Mesothelial cell of epicardium (in vitro differentiated cells): ENCODE measurements at regions not wholly inside any gene's neighbourhood (a gene's known extent, or its start where the extent isn't known, plus 50 kb on each side); places are given as distances from the start of the nearest gene placed in this dataset.

Source experiments
- DNase-seq, 2 experiments: peaks; one replicate each; pipeline ENCODE4 v3.0.0; 2021; ENCODE audit warnings: low spot score in 2 of 2; ENCODE audit not compliant: unreplicated experiment in 2 of 2
- H3K27ac Mint-ChIP-seq: 2 replicates; pipeline ENCODE4 v1.8.0; 2021; ENCODE audit warnings: mixed read lengths
- H3K27me3 Mint-ChIP-seq: 2 replicates; pipeline ENCODE4 v1.8.0; 2021; ENCODE audit warnings: low read depth, mixed read lengths
- H3K36me3 Mint-ChIP-seq: 2 replicates; pipeline ENCODE4 v1.8.0; 2021; ENCODE audit warnings: mixed read lengths
- H3K4me1 Mint-ChIP-seq: 2 replicates; pipeline ENCODE4 v1.8.0; 2021; ENCODE audit warnings: mixed read lengths
- H3K4me3 Mint-ChIP-seq: 2 replicates; pipeline ENCODE4 v1.8.0; 2021; ENCODE audit warnings: mild to moderate bottlenecking, moderate library complexity, mixed read lengths
- H3K9me3 Mint-ChIP-seq: 2 replicates; pipeline ENCODE4 v1.8.0; 2021; ENCODE audit warnings: mixed read lengths
- CTCF ChIP-seq: fragments of 200-600 bp; sonication (generic); IDR thresholded peaks from one replicate; pipeline ENCODE4 v1.5.0; 2021; ENCODE audit warnings: antibody characterized with exemption; ENCODE audit not compliant: unreplicated experiment

GRCh38 chr3:118476885-118477618 is 557.6 kb downstream of the IGSF11 start:
- H3K27ac Mint-ChIP-seq: no peak overlapping the region
- H3K36me3 Mint-ChIP-seq: no peaks in the 10 kb centered on the region
- H3K4me3 Mint-ChIP-seq: no peak overlapping the region
- H3K9me3 Mint-ChIP-seq: no peaks in the 10 kb centered on the region
- TF ChIP-seq CTCF: no peak
- H3K27me3 Mint-ChIP-seq: no peaks in the 10 kb centered on the region
- no peaks in the 10 kb centered on the region for H3K4me1 Mint-ChIP-seq
- DNase-seq: no peak

GRCh38 chr3:118477768-118478167 is 556.9 kb downstream of the IGSF11 start:
- Mint-ChIP-seq H3K27me3 (no peaks in the 10 kb centered on the region), H3K27ac (no peak overlapping the region), H3K4me3 (no peak overlapping the region), H3K36me3 (no peaks in the 10 kb centered on the region), H3K4me1 (no peaks in the 10 kb centered on the region), H3K9me3 (no peaks in the 10 kb centered on the region)
- no peak for DNase-seq
- TF ChIP-seq CTCF: no peak

- H3K27ac Mint-ChIP-seq: no peak overlapping the region
- no peaks in the 10 kb centered on the region for H3K27me3 Mint-ChIP-seq
- no peak for DNase-seq
- no peaks in the 10 kb centered on the region for H3K4me1 Mint-ChIP-seq
- no peak for TF ChIP-seq CTCF
- no peaks in the 10 kb centered on the region for H3K9me3 Mint-ChIP-seq
- no peaks in the 10 kb centered on the region for H3K36me3 Mint-ChIP-seq
- H3K4me3 Mint-ChIP-seq: no peak overlapping the region
Measured at GRCh38 chr3:118478706-118479276, 555.9 kb downstream of the IGSF11 start.

GRCh38 chr3:118479376-118479775 is 555.3 kb downstream of the IGSF11 start:
- Mint-ChIP-seq H3K4me1 (no peaks in the 10 kb centered on the region), H3K27me3 (no peaks in the 10 kb centered on the region), H3K9me3 (no peaks in the 10 kb centered on the region), H3K36me3 (no peaks in the 10 kb centered on the region), H3K27ac (no peak overlapping the region), H3K4me3 (no peak overlapping the region)
- no peak for TF ChIP-seq CTCF
- DNase-seq: no peak

GRCh38 chr3:118480101-118480860 is 554.4 kb downstream of the IGSF11 start:
- DNase-seq: no peak
- H3K4me1 Mint-ChIP-seq: no peaks in the 10 kb centered on the region
- no peak overlapping the region for H3K4me3 Mint-ChIP-seq
- no peak for TF ChIP-seq CTCF
- no peaks in the 10 kb centered on the region for H3K27me3 Mint-ChIP-seq
- H3K9me3 Mint-ChIP-seq: no peaks in the 10 kb centered on the region
- no peaks in the 10 kb centered on the region for H3K36me3 Mint-ChIP-seq
- H3K27ac Mint-ChIP-seq: no peak overlapping the region
